ENCODE measurements at regions not wholly inside any gene's neighbourhood (a gene's known extent, or its start where the extent isn't known, plus 50 kb on each side); places are given as distances from the start of the nearest gene placed in this dataset.

DNA sequence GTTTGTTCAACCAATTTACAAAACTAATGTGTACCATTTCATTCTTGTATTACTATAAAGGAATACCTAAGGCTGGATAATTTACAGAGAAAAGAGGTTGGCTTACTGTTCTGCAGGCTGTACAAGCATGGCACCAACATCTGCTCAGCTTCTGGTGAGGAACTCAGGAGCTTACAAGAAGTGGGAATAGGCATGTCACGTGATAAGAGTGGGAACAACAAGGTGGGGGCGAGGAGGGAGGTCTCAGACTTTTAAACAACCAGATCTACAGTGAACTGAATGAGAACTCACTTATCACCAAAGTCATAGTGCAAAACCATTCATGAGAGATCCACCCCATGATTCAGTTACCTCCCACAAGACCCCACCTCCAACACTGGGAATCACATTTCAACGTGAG, 1178.0 kb downstream of the REEP3 start:
- no peak for TF ChIP-seq POLR2A (IDR thresholded peaks at IDR 0.05)
- no peak for TF ChIP-seq CTCF (IDR thresholded peaks at IDR 0.05)

Data from body of pancreas (tissue), 4 donors.